HG03060 (cell line): ENCODE measurements at regions not wholly inside any gene's neighbourhood (a gene's known extent, or its start where the extent isn't known, plus 50 kb on each side); places are given as distances from the start of the nearest gene placed in this dataset.

Experiments
- ATAC-seq: cut with Tn5 transposase; IDR thresholded peaks from one replicate; pipeline ENCODE4 v1.9.1; 2021; ENCODE audit warnings: low read depth, moderate number of reproducible peaks; ENCODE audit not compliant: unreplicated experiment

- ATAC-seq = no peak
Measured at GRCh38 chr2:5353565-5353964, 338.6 kb upstream of the SOX11 start.

GRCh38 chr2:5359397-5359796 is 332.8 kb upstream of the SOX11 start:
- no peak for ATAC-seq

DNA sequence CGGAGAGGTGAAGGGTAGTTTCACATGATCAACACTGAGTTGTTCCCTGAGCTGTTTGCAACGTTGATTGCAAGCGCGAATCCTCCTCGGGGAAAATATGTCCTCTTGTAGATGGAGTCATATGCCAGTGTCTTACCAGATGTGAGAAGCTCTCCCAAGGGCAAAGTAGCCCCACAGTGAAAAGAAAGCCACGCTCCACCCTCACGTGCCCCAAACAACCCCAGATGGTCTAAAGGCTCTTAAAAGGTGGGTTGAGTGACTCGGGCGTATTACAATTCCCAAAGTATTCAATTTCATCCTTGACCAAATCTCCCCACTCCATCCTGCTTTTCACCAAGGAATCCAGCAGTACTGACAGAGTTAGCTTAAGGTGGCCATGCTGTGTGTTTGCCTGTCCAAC is 332.1 kb upstream of the SOX11 start:
- no peak for ATAC-seq

- no peak for ATAC-seq
Measured at GRCh38 chr2:5364361-5364760, 327.8 kb upstream of the SOX11 start.

GRCh38 chr2:5365871-5366461 is 326.2 kb upstream of the SOX11 start:
- peak; percentile 93 for ATAC-seq

DNA sequence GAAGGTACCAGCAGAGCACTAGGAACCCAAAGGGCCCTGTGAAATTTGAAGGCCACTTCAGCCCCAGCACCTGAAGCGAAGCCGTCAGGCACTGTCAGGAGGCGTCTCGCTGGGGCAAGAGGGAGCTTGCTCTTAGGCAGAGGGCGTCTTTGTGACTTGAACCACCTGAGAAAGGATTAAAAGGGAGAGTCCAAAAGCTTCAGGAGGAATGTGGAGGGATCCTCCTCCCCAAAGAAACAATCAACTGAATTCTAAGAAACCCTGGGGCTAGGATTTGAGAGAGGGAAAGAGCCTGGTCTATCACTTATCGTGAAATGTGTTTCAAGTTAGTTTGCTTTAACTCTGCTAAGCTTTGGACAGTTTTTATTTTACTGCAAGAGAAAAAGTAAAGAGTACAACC is 324.9 kb upstream of the SOX11 start:
- no peak for ATAC-seq

DNA sequence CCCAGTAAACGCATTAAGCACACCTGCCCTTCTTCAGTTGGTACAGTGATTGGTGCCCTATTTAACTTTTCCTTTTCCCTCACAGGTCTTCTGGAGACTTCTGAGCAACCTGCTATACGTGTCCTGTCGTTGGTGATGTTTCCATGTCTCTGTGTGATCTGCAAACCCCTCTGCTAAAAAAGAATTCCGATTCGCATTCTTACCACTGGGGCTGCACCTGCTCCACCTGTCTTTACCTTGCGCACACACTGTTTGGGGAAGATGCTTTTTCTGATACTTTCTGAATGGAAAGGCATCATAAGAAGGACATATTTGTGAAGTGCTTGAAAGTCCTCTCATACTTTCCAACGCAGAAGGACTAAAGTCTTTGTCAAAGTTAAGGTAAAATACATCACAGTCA is 323.9 kb upstream of the SOX11 start:
- ATAC-seq = no peak

GRCh38 chr2:5369510-5369909 is 322.7 kb upstream of the SOX11 start:
- no peak for ATAC-seq

- ATAC-seq = no peak
Measured at GRCh38 chr2:5370158-5370557, 322.0 kb upstream of the SOX11 start.

- ATAC-seq = no peak
Measured at GRCh38 chr2:5372141-5372540, 320.0 kb upstream of the SOX11 start.

GRCh38 chr2:5373200-5373599 is 319.0 kb upstream of the SOX11 start:
- ATAC-seq = no peak

DNA sequence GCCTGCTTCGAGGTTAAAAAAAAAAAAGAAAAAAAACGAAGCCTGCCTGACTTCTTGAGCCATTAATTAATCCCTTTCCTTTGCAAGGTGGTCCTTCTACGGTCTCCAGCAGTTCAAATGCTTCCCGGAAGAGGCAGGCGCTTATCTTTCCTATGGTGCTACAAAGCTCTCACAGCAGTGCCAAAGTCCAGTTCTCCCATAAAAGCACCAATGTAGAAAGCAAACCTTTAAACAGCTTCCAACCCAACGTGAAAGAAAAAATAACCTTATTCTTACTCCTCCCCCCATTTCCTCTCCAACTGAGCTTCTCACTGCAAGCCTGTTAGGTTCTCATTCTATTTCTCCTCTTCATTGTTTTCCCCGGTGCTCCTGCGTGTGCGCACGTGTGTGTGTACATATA is 317.4 kb upstream of the SOX11 start:
- no peak for ATAC-seq

- ATAC-seq = no peak
Measured at GRCh38 chr2:5377323-5377722, 314.9 kb upstream of the SOX11 start.

DNA sequence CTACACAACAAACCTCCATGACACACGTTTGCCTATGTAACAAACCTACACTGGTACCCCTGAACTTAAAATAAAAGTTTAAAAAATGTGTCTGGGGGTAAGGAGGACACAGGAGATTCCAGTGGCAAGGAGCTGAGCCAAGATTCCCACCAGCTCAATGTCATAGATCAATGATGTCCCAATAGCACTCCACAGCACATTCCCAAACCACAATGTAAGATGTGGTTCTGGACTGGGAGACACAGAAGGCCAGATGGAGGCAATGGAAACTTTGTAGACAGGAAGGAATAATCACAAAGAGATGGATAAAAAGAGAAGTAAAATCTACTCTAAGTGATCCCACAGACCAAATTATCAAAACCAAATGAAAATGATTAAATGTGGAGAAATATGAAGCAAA is 312.4 kb upstream of the SOX11 start:
- no peak for ATAC-seq

DNA sequence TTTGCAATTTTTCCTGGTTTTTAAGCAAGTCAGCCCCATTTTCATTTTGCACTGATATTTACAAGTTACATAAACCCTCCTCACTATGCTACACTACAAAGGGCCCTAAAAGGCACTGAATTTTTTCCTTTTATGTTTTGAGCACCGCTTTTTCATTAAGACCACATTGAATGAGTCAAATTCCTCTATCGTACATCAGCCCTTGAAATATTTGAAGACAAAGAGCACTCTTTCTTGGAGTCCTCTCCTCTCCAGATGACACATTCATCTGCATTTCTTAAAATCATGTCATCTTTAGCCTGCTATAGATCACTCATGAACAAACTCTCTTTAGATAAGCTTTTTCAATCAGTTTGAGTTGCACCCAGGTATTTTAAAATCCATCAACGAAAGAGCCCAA is 306.6 kb upstream of the SOX11 start:
- ATAC-seq = no peak

DNA sequence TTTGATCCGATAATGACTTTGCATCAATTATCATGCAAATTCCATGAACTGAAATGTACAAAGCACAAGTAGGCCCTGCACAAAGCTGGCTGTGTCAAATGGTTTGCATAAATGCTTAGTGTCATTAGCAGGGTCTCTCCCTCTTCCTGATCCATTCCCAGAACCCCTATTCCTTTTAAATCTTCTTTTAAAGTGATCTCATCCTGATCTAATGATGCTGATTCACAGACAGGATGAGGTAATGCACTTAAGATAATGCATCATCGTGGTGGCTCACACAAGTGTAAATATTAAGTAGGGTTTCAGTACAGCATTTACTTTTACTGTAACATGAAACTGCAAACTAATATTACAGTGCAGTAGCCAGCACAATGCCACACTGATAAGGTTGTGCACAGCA is 304.8 kb upstream of the SOX11 start:
- ATAC-seq = no peak

DNA sequence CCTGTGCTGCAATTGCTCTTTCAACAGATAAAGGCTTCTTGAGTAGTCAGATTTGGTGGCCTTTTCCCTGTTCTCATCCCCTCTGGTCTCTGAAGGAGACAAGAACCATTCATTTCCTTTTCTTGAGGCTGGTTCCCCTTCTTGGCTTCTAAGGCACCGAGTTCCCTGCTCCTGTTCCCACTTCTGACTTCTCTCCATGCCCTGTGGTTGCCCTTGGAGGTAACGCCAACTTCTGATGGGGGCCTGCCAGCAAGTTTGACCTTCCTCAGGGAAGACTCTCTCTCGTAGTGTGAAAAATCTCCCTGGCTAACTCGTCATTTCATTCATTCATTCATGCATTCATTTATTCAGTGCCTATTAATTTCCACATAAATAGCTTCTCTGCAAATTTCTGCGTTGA is 302.4 kb upstream of the SOX11 start:
- ATAC-seq = no peak

- no peak for ATAC-seq
Measured at GRCh38 chr2:5391362-5391761, 300.8 kb upstream of the SOX11 start.

- ATAC-seq = no peak
Measured at GRCh38 chr2:5392658-5393057, 299.5 kb upstream of the SOX11 start.

GRCh38 chr2:5393474-5393873 is 298.7 kb upstream of the SOX11 start:
- no peak for ATAC-seq

- no peak for ATAC-seq
Measured at GRCh38 chr2:5394223-5394622, 298.0 kb upstream of the SOX11 start.

GRCh38 chr2:5401115-5401657 is 291.0 kb upstream of the SOX11 start:
- ATAC-seq = no peak

GRCh38 chr2:5403392-5403791 is 288.8 kb upstream of the SOX11 start:
- ATAC-seq = no peak
